MM.1S (cell line): ENCODE measurements at regions not wholly inside any gene's neighbourhood (a gene's known extent, or its start where the extent isn't known, plus 50 kb on each side); places are given as distances from the start of the nearest gene placed in this dataset.
A peak's percentile ranks its signal among the peaks of the same experiment; 100 is the strongest.
"Not testable (repeated sequence)": the region's sequence is repeated elsewhere in the genome, so short reads cannot be mapped to it uniquely, and the experiment has no call there.

Experiments used
- DNase-seq: peaks from one replicate; pipeline ENCODE4 v3.0.0-alpha.2; 2015
- H2AFZ ChIP-seq: fragments of 300-600 bp; sonication (generic); 2 replicates; pipeline ENCODE4 v1.6.0; 2016; ENCODE audit warnings: antibody characterized with exemption, low read length
- H3F3A ChIP-seq: fragments of 300-600 bp; sonication (generic); 2 replicates; pipeline ENCODE4 v1.6.1; 2016; ENCODE audit warnings: mild to moderate bottlenecking, antibody characterized with exemption, low read length, moderate library complexity, mixed read lengths; ENCODE audit not compliant: insufficient read depth
- H3K27ac ChIP-seq: fragments of 300-600 bp; sonication (generic); 2 replicates; pipeline ENCODE4 v1.5.1; 2016; ENCODE audit warnings: mild to moderate bottlenecking, low read length
- H3K27me3 ChIP-seq: fragments of 300-600 bp; sonication (generic); replicated peaks from 2 replicates; pipeline ENCODE4 v1.6.0; 2016; ENCODE audit warnings: low read length; ENCODE audit not compliant: insufficient read depth
- H3K36me3 ChIP-seq: fragments of 300-600 bp; sonication (generic); replicated peaks from 2 replicates; pipeline ENCODE4 v1.6.1; 2016; ENCODE audit warnings: mild to moderate bottlenecking, low read length, mixed read lengths; ENCODE audit not compliant: insufficient read depth
- H3K4me1 ChIP-seq: fragments of 300-600 bp; sonication (generic); 2 replicates; pipeline ENCODE4 v1.6.1; 2016; ENCODE audit warnings: low read length, mixed read lengths
- H3K4me2 ChIP-seq: fragments of 300-600 bp; sonication (generic); 2 replicates; pipeline ENCODE4 v1.6.0; 2016; ENCODE audit warnings: low read depth, low read length
- H3K4me3 ChIP-seq: fragments of 300-600 bp; sonication (generic); 2 replicates; pipeline ENCODE4 v1.5.1; 2016; ENCODE audit warnings: low read length, mixed read lengths
- H3K79me2 ChIP-seq: fragments of 300-600 bp; sonication (generic); 2 replicates; pipeline ENCODE4 v1.6.1; 2016; ENCODE audit warnings: mixed run types, low read length, mixed read lengths
- H3K9ac ChIP-seq: fragments of 300-600 bp; sonication (generic); 2 replicates; pipeline ENCODE4 v1.6.1; 2016; ENCODE audit warnings: low read length, mixed read lengths
- H3K9me2 ChIP-seq: fragments of 300-600 bp; sonication (generic); replicated peaks from 2 replicates; pipeline ENCODE4 v1.6.1; 2016; ENCODE audit warnings: mild to moderate bottlenecking, low read length, mixed read lengths; ENCODE audit not compliant: insufficient read depth
- H3K9me3 ChIP-seq: fragments of 300-600 bp; sonication (generic); replicated peaks from 2 replicates; pipeline ENCODE4 v1.6.1; 2016; ENCODE audit warnings: mild to moderate bottlenecking, low read length, mixed read lengths; ENCODE audit not compliant: insufficient read depth
- H4K20me1 ChIP-seq: fragments of 300-600 bp; sonication (generic); 2 replicates; pipeline ENCODE4 v1.6.1; 2016; ENCODE audit warnings: mild to moderate bottlenecking, low read length, moderate library complexity, mixed read lengths; ENCODE audit not compliant: insufficient read depth
- EZH2 ChIP-seq: fragments of 300-600 bp; sonication (generic); optimal IDR thresholded peaks from 2 replicates; pipeline ENCODE3; 2017; ENCODE audit warnings: low read depth, mild to moderate bottlenecking, antibody characterized with exemption, low read length, mixed read lengths
- EZH2phosphoT487 ChIP-seq: fragments of 300-600 bp; sonication (generic); IDR thresholded peaks from 2 replicates; pipeline ENCODE4 v1.6.1; 2018; ENCODE audit warnings: antibody characterized with exemption, low read length
- TF ChIP-seq, protein P1 (sequence below): fragments of 300-600 bp; sonication (generic); IDR thresholded peaks from 2 replicates; pipeline ENCODE4 v1.5.1; 2016; ENCODE audit warnings: antibody characterized with exemption, low read length, mixed read lengths

DNA sequence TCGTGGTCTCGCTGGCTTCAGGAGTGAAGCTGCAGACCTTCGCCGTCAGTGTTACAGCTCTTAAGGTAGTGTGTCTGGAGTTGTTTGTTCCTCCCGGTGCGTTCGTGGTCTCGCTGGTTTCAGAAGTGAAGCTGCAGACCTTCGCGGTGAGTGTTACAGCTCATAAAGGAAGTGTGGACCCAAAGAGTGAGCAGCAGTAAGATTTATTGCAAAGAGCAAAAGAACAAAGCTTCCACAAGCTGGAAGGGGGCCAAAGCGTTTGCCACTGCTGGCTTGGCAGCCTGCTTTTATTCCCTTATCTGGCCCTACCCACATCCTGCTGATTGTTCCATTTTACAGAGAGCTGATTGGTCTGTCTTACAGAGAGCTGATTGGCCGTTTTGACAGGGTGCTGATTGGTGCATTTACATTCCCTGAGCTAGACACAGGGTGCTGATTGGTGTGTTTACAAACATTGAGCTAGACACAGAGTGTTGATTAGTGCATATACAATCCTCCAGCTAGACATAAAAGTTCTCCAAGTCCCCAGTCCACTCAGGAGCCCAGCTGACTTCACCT lies 1256.0 kb downstream of the STIM2 start:
- peak overlapping the region; percentile 38; the same call in 1 of the 2 replicates for H2AFZ ChIP-seq

GRCh38 chr4:28117084-28117682 lies 1256.5 kb downstream of the STIM2 start:
- Histone ChIP-seq H3K9me2 (no peaks in the 10 kb centered on the region), H3K4me1 (no peaks in the 10 kb centered on the region), H3K27me3 (no peaks in the 10 kb centered on the region), H3K9ac (no peak overlapping the region), H3K4me2 (no peak overlapping the region), H3K27ac (peak overlapping the region; percentile 49; the same call in 1 of the 2 replicates), H3K9me3 (no peaks in the 10 kb centered on the region), H2AFZ (peak overlapping the region; percentile 38; the same call in 1 of the 2 replicates), H3K36me3 (no peaks in the 10 kb centered on the region), H4K20me1 (no peaks in the 10 kb centered on the region), H3K79me2 (no peaks in the 10 kb centered on the region), H3F3A (peaks cover 4% of the 10 kb centered on the region; the same call in 1 of the 2 replicates), H3K4me3 (no peak overlapping the region)
- no peak for DNase-seq
- TF ChIP-seq EZH2phosphoT487 (no peak), EZH2 (no peak)
- TF ChIP-seq, protein P1, sequence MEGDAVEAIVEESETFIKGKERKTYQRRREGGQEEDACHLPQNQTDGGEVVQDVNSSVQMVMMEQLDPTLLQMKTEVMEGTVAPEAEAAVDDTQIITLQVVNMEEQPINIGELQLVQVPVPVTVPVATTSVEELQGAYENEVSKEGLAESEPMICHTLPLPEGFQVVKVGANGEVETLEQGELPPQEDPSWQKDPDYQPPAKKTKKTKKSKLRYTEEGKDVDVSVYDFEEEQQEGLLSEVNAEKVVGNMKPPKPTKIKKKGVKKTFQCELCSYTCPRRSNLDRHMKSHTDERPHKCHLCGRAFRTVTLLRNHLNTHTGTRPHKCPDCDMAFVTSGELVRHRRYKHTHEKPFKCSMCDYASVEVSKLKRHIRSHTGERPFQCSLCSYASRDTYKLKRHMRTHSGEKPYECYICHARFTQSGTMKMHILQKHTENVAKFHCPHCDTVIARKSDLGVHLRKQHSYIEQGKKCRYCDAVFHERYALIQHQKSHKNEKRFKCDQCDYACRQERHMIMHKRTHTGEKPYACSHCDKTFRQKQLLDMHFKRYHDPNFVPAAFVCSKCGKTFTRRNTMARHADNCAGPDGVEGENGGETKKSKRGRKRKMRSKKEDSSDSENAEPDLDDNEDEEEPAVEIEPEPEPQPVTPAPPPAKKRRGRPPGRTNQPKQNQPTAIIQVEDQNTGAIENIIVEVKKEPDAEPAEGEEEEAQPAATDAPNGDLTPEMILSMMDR, result no peak

More for the DNA sequence above, 1256.0 kb downstream of the STIM2 start:
- not testable (repeated sequence) for H3K36me3 ChIP-seq, H4K20me1 ChIP-seq, H3K4me2 ChIP-seq, H3K4me3 ChIP-seq, H3K9me2 ChIP-seq, H3K79me2 ChIP-seq, H3K4me1 ChIP-seq, H3K9me3 ChIP-seq, H3K9ac ChIP-seq, H3F3A ChIP-seq, H3K27me3 ChIP-seq
- peak; percentile 74 for DNase-seq
- H3K27ac ChIP-seq, result peak overlapping the region; percentile 52; the same call in 1 of the 2 replicates

DNA sequence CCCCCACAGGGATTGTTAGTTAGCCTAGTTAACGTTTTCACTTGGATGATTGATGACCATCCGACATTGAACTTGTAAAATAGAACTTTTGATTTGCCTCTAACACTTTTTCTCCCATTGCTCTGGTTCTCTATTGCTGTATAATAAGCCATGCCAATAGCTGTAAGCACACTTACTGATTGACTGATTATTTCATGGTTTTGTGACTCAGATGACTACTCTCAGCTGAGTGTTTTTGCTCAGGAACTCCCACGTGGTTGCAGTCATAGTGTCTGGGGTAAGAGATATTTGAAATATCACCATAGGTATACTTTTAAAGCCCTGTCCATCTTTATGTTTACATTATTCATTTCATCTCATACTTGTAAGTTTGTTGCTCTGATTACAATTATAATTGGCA lies 1285.5 kb downstream of the STIM2 start:
- H3K9me3 ChIP-seq, result no peaks in the 10 kb centered on the region
- H3K4me2 ChIP-seq, result no peak overlapping the region
- no peaks in the 10 kb centered on the region for H3K4me1 ChIP-seq
- no peak overlapping the region for H3K4me3 ChIP-seq
- H3K36me3 ChIP-seq, result no peaks in the 10 kb centered on the region
- no peak for DNase-seq
- no peaks in the 10 kb centered on the region for H4K20me1 ChIP-seq
- H3F3A ChIP-seq, result no peaks in the 10 kb centered on the region
- TF ChIP-seq EZH2phosphoT487, result no peak
- TF ChIP-seq EZH2, result no peak
- TF ChIP-seq, protein P1, result no peak
- no peak overlapping the region for H3K9ac ChIP-seq
- H3K27me3 ChIP-seq, result no peaks in the 10 kb centered on the region
- H3K79me2 ChIP-seq, result no peaks in the 10 kb centered on the region
- no peaks in the 10 kb centered on the region for H3K9me2 ChIP-seq
- no peak overlapping the region for H3K27ac ChIP-seq
- H2AFZ ChIP-seq, result no peak overlapping the region

DNA sequence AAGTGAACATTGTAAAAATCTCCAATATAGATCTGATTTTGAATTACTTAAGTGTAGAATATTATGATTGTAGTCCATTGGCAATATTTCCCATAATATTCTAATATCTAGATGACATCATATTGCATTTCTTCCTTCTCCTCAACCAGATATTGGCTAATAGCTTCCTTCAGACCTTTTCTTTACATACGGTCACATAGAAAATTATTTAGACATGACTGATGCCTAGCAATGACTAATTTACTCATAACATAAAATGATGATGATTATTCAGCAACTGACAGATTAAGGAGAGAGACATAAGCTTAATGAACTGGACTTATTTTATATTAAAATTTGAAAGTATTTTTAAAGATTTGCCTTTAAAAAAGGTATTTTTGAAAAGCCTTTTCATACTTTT lies 1287.6 kb downstream of the STIM2 start:
- H3K4me1 ChIP-seq, result no peaks in the 10 kb centered on the region
- no peaks in the 10 kb centered on the region for H3K36me3 ChIP-seq
- no peaks in the 10 kb centered on the region for H3K27me3 ChIP-seq
- H4K20me1 ChIP-seq, result no peaks in the 10 kb centered on the region
- H3K9me2 ChIP-seq, result no peaks in the 10 kb centered on the region
- no peak overlapping the region for H2AFZ ChIP-seq
- no peak overlapping the region for H3K27ac ChIP-seq
- no peak for DNase-seq
- H3F3A ChIP-seq, result no peaks in the 10 kb centered on the region
- H3K4me3 ChIP-seq, result no peak overlapping the region
- TF ChIP-seq, protein P1, result no peak
- TF ChIP-seq EZH2 (no peak), EZH2phosphoT487 (no peak)
- no peak overlapping the region for H3K4me2 ChIP-seq
- no peak overlapping the region for H3K9ac ChIP-seq
- H3K9me3 ChIP-seq, result no peaks in the 10 kb centered on the region
- H3K79me2 ChIP-seq, result no peaks in the 10 kb centered on the region
